ENCODE measurements at regions not wholly inside any gene's neighbourhood (a gene's known extent, or its start where the extent isn't known, plus 50 kb on each side); places are given as distances from the start of the nearest gene placed in this dataset.
A peak's percentile ranks its signal among the peaks of the same experiment; 100 is the strongest.
"Not testable (repeated sequence)": the region's sequence is repeated elsewhere in the genome, so short reads cannot be mapped to it uniquely, and the experiment has no call there.

DNA sequence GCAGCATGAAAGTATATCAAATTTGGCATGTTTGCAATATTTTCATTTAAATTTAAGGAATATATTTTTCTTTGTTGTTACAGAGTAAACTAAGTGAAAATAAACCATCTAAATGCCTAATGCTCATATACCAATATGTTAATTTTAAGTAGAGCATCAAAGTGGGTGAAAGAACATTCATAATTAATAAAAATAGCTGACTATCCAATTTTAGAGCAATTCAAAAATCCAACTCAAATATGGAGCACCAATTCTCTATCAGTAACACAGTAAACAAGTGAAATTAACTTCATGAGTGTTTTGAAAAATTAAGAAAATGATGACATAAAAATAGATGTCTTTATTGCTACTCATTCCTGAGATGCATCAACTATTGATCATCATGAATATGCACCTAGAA lies 893.0 kb downstream of the DSC3 start:
- intact Hi-C loops (cut with micrococcal nuclease) = no loop called here
- H3K36me3 Mint-ChIP-seq (ENCODE audit: insufficient read depth, unreplicated experiment) = no peaks in the 10 kb centered on the region
- no TSS peak for BruUV-seq (replicated peaks)
- DNase-seq (ENCODE audit: unreplicated experiment) = no peak
- H3K9me3 Mint-ChIP-seq (ENCODE audit: unreplicated experiment) = no peaks in the 10 kb centered on the region
- TF ChIP-seq, protein P1, sequence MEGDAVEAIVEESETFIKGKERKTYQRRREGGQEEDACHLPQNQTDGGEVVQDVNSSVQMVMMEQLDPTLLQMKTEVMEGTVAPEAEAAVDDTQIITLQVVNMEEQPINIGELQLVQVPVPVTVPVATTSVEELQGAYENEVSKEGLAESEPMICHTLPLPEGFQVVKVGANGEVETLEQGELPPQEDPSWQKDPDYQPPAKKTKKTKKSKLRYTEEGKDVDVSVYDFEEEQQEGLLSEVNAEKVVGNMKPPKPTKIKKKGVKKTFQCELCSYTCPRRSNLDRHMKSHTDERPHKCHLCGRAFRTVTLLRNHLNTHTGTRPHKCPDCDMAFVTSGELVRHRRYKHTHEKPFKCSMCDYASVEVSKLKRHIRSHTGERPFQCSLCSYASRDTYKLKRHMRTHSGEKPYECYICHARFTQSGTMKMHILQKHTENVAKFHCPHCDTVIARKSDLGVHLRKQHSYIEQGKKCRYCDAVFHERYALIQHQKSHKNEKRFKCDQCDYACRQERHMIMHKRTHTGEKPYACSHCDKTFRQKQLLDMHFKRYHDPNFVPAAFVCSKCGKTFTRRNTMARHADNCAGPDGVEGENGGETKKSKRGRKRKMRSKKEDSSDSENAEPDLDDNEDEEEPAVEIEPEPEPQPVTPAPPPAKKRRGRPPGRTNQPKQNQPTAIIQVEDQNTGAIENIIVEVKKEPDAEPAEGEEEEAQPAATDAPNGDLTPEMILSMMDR (IDR thresholded peaks at IDR 0.05; ENCODE audit: unreplicated experiment) = no peak
- no peak overlapping the region for H3K27ac Mint-ChIP-seq (ENCODE audit: low read depth, unreplicated experiment)
- H3K27me3 Mint-ChIP-seq (ENCODE audit: insufficient read depth, unreplicated experiment) = no peaks in the 10 kb centered on the region
- no peaks in the 10 kb centered on the region for H3K4me1 Mint-ChIP-seq (ENCODE audit: insufficient read depth, unreplicated experiment)
- no peak overlapping the region for H3K4me3 Mint-ChIP-seq (ENCODE audit: unreplicated experiment)
- CTCF ChIA-PET = no interaction called here
- POLR2A ChIA-PET = no interaction called here

DNA sequence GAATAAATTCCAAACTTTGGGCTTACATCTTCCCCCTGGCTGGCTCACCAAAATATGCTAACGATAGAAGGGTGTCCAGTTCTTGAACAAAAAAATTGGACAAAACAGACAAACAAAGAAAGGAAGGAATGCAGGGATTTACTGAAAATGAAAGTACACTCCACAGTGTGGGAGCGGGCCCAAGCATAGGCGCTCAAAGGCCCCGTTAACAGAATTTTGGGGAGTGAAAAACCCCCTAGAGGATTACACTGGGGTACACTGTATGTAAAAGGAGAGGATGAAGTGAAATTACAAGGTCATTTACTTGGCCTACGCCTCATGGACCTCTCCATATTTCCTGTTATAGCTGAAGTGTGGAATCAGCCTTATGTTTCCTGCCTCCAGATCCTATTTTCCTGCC lies 899.7 kb downstream of the DSC3 start:
- CTCF ChIA-PET = interaction anchor here (0.6 kb wide), 1 partner anchor 1444 kb away, joined by 4 read pairs; no protein-coding TSS in a partner anchor
- intact Hi-C loops (cut with micrococcal nuclease) = no loop called here
- peaks cover 18% of the 10 kb centered on the region for H3K9me3 Mint-ChIP-seq (ENCODE audit: unreplicated experiment)
- DNase-seq (ENCODE audit: unreplicated experiment) = no peak
- POLR2A ChIA-PET = no interaction called here
- H3K27ac Mint-ChIP-seq (ENCODE audit: low read depth, unreplicated experiment) = no peak overlapping the region
- peaks cover 6% of the 10 kb centered on the region for H3K4me1 Mint-ChIP-seq (ENCODE audit: insufficient read depth, unreplicated experiment)
- no peaks in the 10 kb centered on the region for H3K27me3 Mint-ChIP-seq (ENCODE audit: insufficient read depth, unreplicated experiment)
- TF ChIP-seq, protein P1 (IDR thresholded peaks at IDR 0.05; ENCODE audit: unreplicated experiment) = no peak
- H3K36me3 Mint-ChIP-seq (ENCODE audit: insufficient read depth, unreplicated experiment) = peaks cover 5% of the 10 kb centered on the region
- BruUV-seq (replicated peaks) = no TSS peak
- H3K4me3 Mint-ChIP-seq (ENCODE audit: unreplicated experiment) = no peak overlapping the region

DNA sequence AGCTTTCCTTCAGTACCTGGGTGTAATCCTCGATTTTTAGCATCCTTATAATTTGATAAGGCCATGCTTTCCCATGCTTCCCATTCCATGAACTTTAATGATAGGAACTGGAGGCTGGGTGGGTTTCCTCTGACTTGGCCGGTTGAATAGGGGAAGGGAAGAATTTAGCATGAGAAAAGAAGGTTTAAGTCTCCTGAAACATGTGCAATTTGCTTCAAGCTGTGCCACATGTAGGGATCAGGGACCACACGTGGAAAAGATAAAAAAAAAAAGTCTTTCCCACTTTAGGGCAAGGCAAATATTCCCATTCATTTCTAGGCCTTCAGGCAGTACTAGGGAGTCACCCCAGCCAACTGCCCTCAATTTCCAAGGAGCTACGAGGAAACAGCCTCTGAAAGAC lies 900.3 kb downstream of the DSC3 start:
- H3K4me3 Mint-ChIP-seq (ENCODE audit: unreplicated experiment) = no peak overlapping the region
- CTCF ChIA-PET = interaction anchor here (0.6 kb wide), 1 partner anchor 1444 kb away, joined by 4 read pairs; no protein-coding TSS in a partner anchor
- intact Hi-C loops (cut with micrococcal nuclease) = no loop called here
- H3K9me3 Mint-ChIP-seq (ENCODE audit: unreplicated experiment) = peaks cover 18% of the 10 kb centered on the region
- no peak overlapping the region for H3K27ac Mint-ChIP-seq (ENCODE audit: low read depth, unreplicated experiment)
- POLR2A ChIA-PET = no interaction called here
- BruUV-seq (replicated peaks) = no TSS peak
- H3K27me3 Mint-ChIP-seq (ENCODE audit: insufficient read depth, unreplicated experiment) = no peaks in the 10 kb centered on the region
- TF ChIP-seq, protein P1 (IDR thresholded peaks at IDR 0.05; ENCODE audit: unreplicated experiment) = no peak
- H3K36me3 Mint-ChIP-seq (ENCODE audit: insufficient read depth, unreplicated experiment) = peaks cover 5% of the 10 kb centered on the region
- no peak for DNase-seq (ENCODE audit: unreplicated experiment)
- peaks cover 6% of the 10 kb centered on the region for H3K4me1 Mint-ChIP-seq (ENCODE audit: insufficient read depth, unreplicated experiment)

DNA sequence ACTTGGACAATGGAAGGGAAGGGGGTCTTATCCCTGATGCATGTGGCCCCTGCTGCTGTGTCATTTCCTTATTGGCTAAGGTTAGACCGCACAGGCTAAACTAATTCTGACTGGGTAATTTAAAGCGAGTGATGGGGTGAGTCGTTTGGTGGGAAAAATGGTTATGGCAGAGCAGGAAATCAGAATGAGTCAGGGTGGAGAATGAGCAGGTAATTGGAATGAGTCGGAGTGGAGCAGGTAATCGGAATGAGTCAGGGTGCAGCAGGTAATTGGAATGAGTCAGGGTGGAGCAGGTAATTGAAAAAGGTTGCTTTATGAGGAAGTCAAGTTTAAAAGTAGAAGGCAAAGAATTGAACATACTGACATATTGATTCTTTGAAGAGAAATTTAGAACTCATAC lies 901.0 kb downstream of the DSC3 start:
- POLR2A ChIA-PET; H3K4me1 Mint-ChIP-seq (ENCODE audit: insufficient read depth, unreplicated experiment); BruUV-seq (replicated peaks); H3K4me3 Mint-ChIP-seq (ENCODE audit: unreplicated experiment); H3K27ac Mint-ChIP-seq (ENCODE audit: low read depth, unreplicated experiment); intact Hi-C loops (cut with micrococcal nuclease); H3K36me3 Mint-ChIP-seq (ENCODE audit: insufficient read depth, unreplicated experiment); H3K27me3 Mint-ChIP-seq (ENCODE audit: insufficient read depth, unreplicated experiment); CTCF ChIA-PET: not testable (repeated sequence)
- DNase-seq (ENCODE audit: unreplicated experiment) = peak; percentile 2
- peaks cover 18% of the 10 kb centered on the region for H3K9me3 Mint-ChIP-seq (ENCODE audit: unreplicated experiment)

DNA sequence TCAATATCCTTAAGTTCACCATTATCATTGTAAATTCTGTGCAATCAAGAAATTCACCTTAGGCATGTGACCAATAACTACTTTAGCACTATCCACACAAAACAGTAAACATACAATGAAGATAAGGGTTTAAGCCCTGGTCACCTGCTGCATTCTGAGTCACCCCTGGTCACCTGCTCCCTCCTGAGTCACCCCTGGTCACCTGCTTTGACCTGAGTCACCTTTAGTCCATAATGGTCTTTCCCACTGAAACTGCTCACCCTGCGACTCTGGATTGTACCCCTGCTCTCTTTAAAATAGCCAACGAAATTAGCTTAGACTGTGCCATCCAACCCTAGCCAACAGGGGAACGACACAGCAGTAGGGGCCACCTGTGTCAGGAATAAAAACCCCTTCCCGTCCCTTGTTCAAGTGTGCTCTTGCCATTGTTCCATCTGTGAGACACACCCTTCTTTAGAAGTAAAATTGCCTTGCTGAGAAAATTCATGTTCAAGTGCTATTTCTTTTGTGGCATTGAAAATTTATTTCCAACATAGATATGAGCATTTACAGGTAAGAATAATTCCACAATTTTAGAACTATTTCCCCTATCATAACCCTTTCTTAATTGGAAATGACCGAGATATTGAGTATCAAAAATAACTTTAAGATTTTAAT lies 902.8 kb downstream of the DSC3 start:
- Mint-ChIP-seq H3K9me3 (ENCODE audit: unreplicated experiment) (peaks cover 18% of the 10 kb centered on the region), H3K36me3 (ENCODE audit: insufficient read depth, unreplicated experiment) (peaks cover 5% of the 10 kb centered on the region), H3K4me1 (ENCODE audit: insufficient read depth, unreplicated experiment) (peaks cover 16% of the 10 kb centered on the region), H3K27me3 (ENCODE audit: insufficient read depth, unreplicated experiment) (no peaks in the 10 kb centered on the region), H3K27ac (ENCODE audit: low read depth, unreplicated experiment) (no peak overlapping the region), H3K4me3 (ENCODE audit: unreplicated experiment) (no peak overlapping the region)
- BruUV-seq (replicated peaks) = no TSS peak
- CTCF ChIA-PET = no interaction called here
- POLR2A ChIA-PET = no interaction called here
- intact Hi-C loops (cut with micrococcal nuclease) = no loop called here
- no peak for DNase-seq (ENCODE audit: unreplicated experiment)
- TF ChIP-seq, protein P1 (IDR thresholded peaks at IDR 0.05; ENCODE audit: unreplicated experiment) = no peak

Data from MCF 10A (cell line).